Activated CD4-positive, alpha-beta T cell treated with anti-CD3 and anti-CD28 coated beads, Interleukin-2, amount 50 U/mL, for 4 hours (primary cell): ENCODE measurements at regions not wholly inside any gene's neighbourhood (a gene's known extent, or its start where the extent isn't known, plus 50 kb on each side); places are given as distances from the start of the nearest gene placed in this dataset.
"Not testable (repeated sequence)": the region's sequence is repeated elsewhere in the genome, so short reads cannot be mapped to it uniquely, and the experiment has no call there.

Source experiments
- DNase-seq, 2 experiments: peaks; one replicate each; pipeline ENCODE4 v3.0.0-alpha.2; 2020

DNA sequence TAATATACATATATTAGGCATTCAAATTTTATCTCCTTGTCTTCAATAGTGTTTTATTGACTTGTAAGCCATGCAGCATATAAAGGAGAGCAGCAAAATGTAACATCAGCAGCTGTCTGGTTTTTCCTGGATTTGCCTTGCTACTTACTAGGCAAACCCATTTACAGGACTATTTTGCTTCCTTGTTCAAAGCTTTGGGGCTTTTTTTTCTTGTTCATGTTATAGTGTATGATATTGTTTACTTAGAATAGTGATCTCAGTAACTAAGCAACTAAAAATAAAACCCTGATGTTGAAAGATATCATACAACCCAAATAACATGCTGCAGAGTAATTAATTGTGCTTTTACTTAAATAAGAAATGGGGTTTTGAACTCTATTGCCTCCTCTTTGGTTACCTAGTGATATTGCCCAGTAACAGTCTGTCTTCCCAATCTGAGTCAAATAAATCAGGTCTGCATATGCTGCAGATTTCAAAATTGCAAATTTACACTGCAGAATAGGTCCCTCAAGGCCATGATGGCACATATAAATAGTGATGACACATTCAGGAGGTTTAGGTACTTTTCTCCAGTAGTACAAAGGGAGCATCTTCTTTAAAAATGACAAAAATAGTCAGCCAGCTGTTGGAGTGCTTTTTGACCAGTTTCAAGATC, 578.1 kb upstream of the NECTIN3 start:
- no peak for DNase-seq

GRCh38 chr3:110494093-110494490, 577.5 kb upstream of the NECTIN3 start:
- DNase-seq, result no peak

- DNase-seq, result no peak
These were observed 576.9 kb upstream of the NECTIN3 start for GRCh38 chr3:110494728-110495127.

DNA sequence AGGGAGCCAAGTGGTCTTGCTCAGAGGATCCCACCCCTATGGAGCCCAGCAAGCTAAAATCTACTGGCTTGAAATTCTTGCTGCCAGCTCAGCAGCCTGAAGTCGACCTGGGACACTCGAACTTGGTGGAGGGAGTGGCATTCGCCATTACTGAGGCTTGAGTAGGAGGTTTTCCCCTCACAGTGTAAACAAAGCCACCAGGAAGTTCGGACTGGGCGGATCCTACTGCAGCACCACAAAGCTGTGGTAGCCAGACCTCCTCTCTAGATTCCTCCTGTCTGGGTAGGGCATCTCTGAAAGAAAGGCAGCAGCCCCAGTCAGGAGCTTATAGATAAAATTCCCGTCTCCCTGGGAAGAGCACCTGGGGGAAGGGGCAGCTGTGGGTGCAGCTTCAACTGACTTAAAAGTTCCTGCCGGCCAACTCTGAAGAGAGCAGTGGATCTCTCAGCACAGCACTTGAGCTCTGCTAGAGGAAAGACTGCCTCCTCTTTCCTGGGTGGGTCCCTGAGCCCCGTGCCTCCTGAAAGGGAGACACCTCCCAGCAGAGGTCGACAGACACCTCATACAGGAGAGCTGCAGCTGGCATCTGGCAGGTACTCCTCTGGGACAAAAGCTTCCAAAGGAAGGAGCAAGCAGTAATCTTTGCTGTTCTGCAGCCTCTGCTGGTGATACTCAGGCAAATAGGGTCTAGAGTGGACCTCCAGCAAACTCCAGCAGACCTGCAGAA, 576.3 kb upstream of the NECTIN3 start:
- DNase-seq, result no peak

DNA sequence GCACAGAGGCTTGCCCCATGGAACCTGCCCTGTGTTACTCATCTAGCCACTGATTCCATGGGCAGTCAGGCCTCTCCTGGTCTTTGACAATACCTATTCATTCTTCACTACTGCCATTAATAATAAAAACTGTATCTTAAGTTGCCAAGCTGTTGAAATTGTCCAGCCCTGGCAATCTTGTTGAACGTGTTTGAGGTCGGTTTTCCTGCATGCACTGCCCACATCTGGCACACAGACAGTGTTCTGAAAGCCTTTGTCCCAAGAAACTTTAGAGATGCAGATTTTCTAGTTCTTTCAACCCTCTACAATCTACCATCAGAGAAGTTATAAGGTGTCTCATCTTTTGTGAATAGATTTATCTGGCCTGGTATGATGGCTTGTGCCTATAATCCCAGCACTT, 567.2 kb upstream of the NECTIN3 start:
- no peak for DNase-seq

GRCh38 chr3:110504901-110505300, 566.7 kb upstream of the NECTIN3 start:
- DNase-seq, result no peak

- DNase-seq, result no peak
These were observed 564.7 kb upstream of the NECTIN3 start for GRCh38 chr3:110506890-110507289.

GRCh38 chr3:110507570-110507969, 564.0 kb upstream of the NECTIN3 start:
- not testable (repeated sequence) for DNase-seq

- DNase-seq, result no peak
These were observed 558.7 kb upstream of the NECTIN3 start for GRCh38 chr3:110512961-110513360.

- DNase-seq, result no peak
These were observed 553.6 kb upstream of the NECTIN3 start for GRCh38 chr3:110518031-110518430.

DNA sequence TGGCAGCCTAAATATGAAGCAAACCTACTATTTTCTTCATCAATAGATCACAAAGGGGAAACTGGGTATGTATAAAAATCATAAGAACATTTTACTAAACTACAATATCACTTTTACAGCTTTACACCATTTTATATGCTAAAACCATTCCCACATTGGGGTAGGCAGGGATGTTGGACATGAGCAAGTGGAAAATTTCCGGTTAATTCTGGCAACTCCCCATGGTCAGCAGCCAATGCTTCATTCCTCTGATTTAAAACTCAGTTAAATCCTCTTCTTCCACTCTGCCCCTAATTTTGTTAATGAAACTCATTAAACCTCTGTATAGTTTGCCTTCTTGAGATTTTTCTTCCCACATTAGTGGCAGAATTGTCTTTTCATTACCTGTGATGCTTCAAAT, 552.5 kb upstream of the NECTIN3 start:
- no peak for DNase-seq

GRCh38 chr3:110521019-110521418, 550.6 kb upstream of the NECTIN3 start:
- no peak for DNase-seq

GRCh38 chr3:110525558-110526064, 546.0 kb upstream of the NECTIN3 start:
- not testable (repeated sequence) for DNase-seq

GRCh38 chr3:110526777-110527727, 544.6 kb upstream of the NECTIN3 start:
- DNase-seq, result no peak

GRCh38 chr3:110528305-110529121, 543.1 kb upstream of the NECTIN3 start:
- DNase-seq, result no peak

DNA sequence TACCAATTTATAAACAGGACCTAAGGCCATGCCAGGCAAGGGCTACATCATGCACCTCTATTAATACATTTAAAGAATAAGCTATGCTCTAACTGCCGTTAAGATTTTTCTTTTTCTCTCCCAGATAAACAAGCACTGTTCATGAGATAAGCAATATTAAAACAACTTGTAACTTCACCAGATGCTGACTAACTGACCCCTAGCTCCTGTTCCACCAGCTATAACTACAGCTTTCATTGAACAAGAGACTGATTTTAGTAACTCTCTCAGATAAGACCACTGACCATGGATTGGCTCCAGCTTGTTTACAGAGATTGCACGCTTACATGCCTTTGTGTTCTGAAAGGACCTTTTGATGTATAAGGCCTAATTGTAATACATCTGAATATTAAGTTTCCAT, 540.7 kb upstream of the NECTIN3 start:
- DNase-seq, result no peak

DNA sequence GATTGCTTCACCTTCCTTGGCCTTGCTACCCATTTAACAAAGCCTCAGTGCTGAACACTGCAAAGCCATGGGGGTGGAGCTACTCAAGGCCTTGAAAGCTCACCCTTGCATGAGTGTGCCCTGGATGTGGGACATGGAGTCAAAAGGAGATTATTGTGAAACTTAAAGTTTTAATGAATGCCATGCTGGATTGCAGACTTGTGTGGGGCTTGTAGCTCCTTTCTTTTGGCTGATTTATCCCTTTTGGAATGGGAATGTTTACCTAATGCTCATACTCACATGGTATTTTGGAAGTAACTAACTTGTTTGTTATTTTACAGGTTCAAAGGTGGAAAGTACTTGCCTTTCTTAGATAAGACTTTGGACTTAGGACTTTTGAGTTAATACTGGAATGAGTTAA, 538.5 kb upstream of the NECTIN3 start:
- DNase-seq, result no peak

GRCh38 chr3:110542552-110543150, 529.0 kb upstream of the NECTIN3 start:
- no peak for DNase-seq

DNA sequence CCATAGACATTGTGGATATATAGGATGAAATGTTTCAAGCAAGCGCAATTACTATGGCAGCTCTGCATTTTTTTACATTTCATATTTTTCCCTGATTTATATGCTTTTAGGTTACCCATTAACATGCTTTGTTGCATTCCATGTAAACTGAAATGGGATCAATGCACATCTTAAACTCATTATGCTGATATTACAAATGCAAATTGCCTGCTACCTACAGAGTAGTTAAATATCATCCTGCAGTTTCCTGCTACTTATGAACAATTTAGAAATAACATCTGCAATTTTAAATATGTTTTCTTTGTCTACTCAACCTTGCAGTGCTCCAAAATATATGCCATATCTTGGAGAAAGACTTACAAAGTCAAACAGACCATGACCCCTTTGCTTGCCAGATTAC, 526.9 kb upstream of the NECTIN3 start:
- no peak for DNase-seq

- no peak for DNase-seq
These were observed 521.1 kb upstream of the NECTIN3 start for GRCh38 chr3:110550511-110550910.

DNA sequence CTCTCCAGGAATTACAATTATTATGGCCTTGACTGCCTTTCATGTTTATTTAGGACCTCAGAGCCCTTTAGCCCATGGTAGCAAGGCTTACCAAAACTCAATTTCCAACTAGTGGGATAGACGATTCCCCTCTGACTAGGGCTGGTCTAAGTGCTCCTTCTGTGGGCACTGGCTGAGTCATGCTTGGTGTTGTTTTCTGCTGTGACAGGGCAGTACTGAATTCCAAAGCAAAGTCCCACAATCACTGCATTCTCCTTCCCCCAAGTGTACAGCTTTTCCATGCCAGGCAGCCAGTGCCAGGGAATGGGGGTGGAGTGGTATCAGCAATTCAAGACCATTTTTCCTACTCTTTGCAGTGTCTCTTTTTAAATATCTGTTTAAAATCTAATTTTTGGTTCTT, 509.0 kb upstream of the NECTIN3 start:
- DNase-seq, result no peak

DNA sequence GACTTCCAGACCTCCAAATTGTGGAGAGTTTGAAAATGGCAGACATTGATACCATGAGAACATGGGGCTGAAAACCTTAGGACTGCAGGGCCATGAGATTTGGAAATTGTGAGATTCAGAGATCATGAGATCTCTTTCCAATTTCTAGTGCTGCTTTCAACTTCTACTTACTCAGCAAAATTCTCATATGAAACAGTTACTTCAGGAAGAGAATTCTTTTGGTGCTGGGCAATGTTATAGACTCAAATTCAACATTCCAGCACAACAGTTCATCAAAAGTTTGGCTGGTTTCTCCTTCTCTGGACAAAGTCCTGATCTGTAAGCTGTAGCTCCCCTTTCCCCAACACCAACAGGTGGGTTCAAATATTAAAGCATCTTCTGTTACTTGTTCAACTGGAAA, 506.9 kb upstream of the NECTIN3 start:
- no peak for DNase-seq
